ENCODE measurements at regions not wholly inside any gene's neighbourhood (a gene's known extent, or its start where the extent isn't known, plus 50 kb on each side); places are given as distances from the start of the nearest gene placed in this dataset.

DNA sequence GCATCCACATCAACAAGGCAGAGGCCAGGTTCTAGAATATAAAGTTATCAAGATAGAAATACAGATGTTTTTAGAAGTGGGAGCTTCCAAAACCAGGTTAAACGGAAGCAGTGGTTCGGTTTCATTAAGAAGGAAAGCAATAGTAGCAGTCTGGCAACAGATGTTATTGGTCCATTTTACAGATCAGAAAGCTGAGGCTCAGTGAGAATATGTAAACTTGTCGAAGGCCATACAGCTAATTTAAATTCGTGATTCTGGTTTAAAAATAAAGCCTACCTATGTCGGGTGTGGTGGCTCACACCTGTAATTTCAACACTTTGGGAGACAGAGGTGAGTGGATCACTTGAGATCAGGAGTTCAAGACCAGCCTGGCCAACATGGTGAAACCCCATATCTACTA is 160.6 kb downstream of the ARRDC3 start:
- DNase-seq (ENCODE audit: extremely low read depth, low read depth) = no peak
- H3K4me3 ChIP-seq (replicated peaks; ENCODE audit: low read depth, low read length) = no peak overlapping the region
- TF ChIP-seq, protein P1, sequence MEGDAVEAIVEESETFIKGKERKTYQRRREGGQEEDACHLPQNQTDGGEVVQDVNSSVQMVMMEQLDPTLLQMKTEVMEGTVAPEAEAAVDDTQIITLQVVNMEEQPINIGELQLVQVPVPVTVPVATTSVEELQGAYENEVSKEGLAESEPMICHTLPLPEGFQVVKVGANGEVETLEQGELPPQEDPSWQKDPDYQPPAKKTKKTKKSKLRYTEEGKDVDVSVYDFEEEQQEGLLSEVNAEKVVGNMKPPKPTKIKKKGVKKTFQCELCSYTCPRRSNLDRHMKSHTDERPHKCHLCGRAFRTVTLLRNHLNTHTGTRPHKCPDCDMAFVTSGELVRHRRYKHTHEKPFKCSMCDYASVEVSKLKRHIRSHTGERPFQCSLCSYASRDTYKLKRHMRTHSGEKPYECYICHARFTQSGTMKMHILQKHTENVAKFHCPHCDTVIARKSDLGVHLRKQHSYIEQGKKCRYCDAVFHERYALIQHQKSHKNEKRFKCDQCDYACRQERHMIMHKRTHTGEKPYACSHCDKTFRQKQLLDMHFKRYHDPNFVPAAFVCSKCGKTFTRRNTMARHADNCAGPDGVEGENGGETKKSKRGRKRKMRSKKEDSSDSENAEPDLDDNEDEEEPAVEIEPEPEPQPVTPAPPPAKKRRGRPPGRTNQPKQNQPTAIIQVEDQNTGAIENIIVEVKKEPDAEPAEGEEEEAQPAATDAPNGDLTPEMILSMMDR (IDR thresholded peaks at IDR 0.05; ENCODE audit: low read depth, low read length, missing control alignments) = no peak

DNA sequence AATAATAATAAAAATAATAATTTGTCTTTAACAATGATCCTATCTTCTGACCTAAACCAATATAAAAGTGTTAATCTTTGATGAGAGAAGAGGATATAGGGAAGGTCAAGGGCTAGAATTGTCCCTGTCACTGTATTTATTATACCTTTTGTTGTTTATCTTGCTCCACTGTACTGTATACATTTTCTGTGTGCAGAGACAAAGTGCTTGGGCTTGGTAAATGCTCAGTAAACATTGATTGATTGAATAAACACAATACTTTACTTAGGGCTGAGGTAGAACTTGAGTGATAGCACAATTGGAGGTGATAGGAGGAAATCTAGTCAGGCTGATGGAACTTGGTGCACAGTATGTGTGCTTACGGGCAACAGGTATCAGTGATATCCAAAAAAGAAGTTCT is 161.2 kb downstream of the ARRDC3 start:
- no peak for DNase-seq (ENCODE audit: extremely low read depth, low read depth)
- H3K4me3 ChIP-seq (replicated peaks; ENCODE audit: low read depth, low read length) = no peak overlapping the region
- TF ChIP-seq, protein P1 (IDR thresholded peaks at IDR 0.05; ENCODE audit: low read depth, low read length, missing control alignments) = no peak

- DNase-seq (ENCODE audit: extremely low read depth, low read depth) = no peak
- H3K4me3 ChIP-seq (replicated peaks; ENCODE audit: low read depth, low read length) = no peak overlapping the region
- TF ChIP-seq, protein P1 (IDR thresholded peaks at IDR 0.05; ENCODE audit: low read depth, low read length, missing control alignments) = peak; percentile 46
These were observed 163.2 kb downstream of the ARRDC3 start for GRCh38 chr5:91219803-91220371.

DNA sequence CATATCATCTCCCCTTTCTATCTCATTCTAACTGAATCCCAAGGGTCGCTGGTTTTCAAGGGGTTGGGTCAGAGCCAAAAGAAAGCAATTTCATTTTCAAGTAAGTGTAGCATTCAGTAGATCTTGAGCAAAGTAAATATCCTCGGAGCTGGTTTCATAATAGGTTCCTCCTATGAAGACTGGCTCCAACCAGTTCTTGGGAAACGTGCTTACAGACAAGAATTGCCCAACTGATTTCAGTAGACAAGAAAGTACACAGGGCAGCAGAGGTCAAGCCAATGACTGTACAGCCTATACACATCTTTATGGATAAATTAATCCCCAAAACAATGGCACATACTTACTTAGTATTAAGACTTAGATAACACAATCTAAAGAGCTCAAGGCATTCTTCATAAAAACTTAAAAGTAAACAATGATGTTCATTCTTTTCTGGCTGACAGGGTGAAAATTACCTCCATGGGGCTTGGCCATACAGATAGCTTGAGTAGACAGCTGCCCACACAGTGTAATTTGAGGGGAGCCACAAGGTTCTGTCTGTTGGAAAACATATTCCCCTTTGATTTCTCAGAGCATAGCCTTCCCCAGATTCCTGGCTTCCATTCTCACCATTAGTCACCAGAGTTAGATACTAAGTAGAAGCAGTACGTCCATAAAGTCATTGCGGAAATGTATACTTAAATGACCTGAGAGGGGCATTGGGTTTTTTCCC is 163.9 kb downstream of the ARRDC3 start:
- DNase-seq (ENCODE audit: extremely low read depth, low read depth) = no peak
- TF ChIP-seq, protein P1 (IDR thresholded peaks at IDR 0.05; ENCODE audit: low read depth, low read length, missing control alignments) = no peak
- H3K4me3 ChIP-seq (replicated peaks; ENCODE audit: low read depth, low read length) = no peak overlapping the region

GRCh38 chr5:91217859-91218258 is 165.3 kb downstream of the ARRDC3 start:
- DNase-seq (ENCODE audit: extremely low read depth, low read depth) = no peak
- no peak overlapping the region for H3K4me3 ChIP-seq (replicated peaks; ENCODE audit: low read depth, low read length)
- TF ChIP-seq, protein P1 (IDR thresholded peaks at IDR 0.05; ENCODE audit: low read depth, low read length, missing control alignments) = no peak

DNA sequence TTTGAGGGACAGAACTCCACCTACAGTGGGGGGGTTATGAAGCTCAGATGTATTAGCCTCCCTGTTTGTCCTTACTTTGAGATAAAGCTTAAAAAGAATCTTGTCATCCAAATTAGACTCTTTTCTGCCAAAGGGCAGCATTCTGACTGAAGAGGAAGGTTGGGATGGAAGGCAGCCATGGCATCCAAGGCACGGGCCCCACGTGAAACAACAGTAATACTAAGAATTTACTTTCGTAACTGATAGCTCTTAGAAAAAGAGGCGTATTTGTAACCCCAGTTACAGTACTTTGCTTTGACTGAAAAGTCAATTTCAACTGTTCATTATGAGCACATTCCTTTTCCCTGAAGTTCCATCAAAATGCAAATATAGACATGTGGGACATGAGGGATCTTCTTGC is 168.5 kb downstream of the ARRDC3 start:
- no peak for DNase-seq (ENCODE audit: extremely low read depth, low read depth)
- no peak overlapping the region for H3K4me3 ChIP-seq (replicated peaks; ENCODE audit: low read depth, low read length)
- TF ChIP-seq, protein P1 (IDR thresholded peaks at IDR 0.05; ENCODE audit: low read depth, low read length, missing control alignments) = no peak

Measured in HFF-Myc (cell line).